NCI-H82 treated with DMSO at 0.1 percent for 48 hours (cell line): ENCODE measurements at regions not wholly inside any gene's neighbourhood (a gene's known extent, or its start where the extent isn't known, plus 50 kb on each side); places are given as distances from the start of the nearest gene placed in this dataset.

Experiments
- DNase-seq: peaks from one replicate; lab custom pipeline; 2025; ENCODE audit not compliant: unreplicated experiment; lab: John Stamatoyannopoulos, UW

GRCh38 chr10:128631801-128632241 is 505.6 kb upstream of the MKI67 start:
- DNase-seq, result no peak

- DNase-seq, result no peak
Measured at GRCh38 chr10:128632694-128633093, 506.5 kb upstream of the MKI67 start.

GRCh38 chr10:128633864-128634540 is 507.8 kb upstream of the MKI67 start:
- DNase-seq, result no peak

GRCh38 chr10:128642023-128642422 is 515.8 kb upstream of the MKI67 start:
- DNase-seq, result no peak

- no peak for DNase-seq
Measured at GRCh38 chr10:128642502-128642901, 516.3 kb upstream of the MKI67 start.

- no peak for DNase-seq
Measured at GRCh38 chr10:128643658-128644057, 517.4 kb upstream of the MKI67 start.

- DNase-seq, result no peak
Measured at GRCh38 chr10:128645486-128645885, 519.3 kb upstream of the MKI67 start.

GRCh38 chr10:128646956-128647355 is 520.7 kb upstream of the MKI67 start:
- DNase-seq, result no peak

- DNase-seq, result no peak
Measured at GRCh38 chr10:128657548-128657947, 531.3 kb upstream of the MKI67 start.

- no peak for DNase-seq
Measured at GRCh38 chr10:128660726-128661125, 534.5 kb upstream of the MKI67 start.

GRCh38 chr10:128661404-128662197 is 535.4 kb upstream of the MKI67 start:
- no peak for DNase-seq

- DNase-seq, result no peak
Measured at GRCh38 chr10:128662520-128662919, 536.3 kb upstream of the MKI67 start.

- DNase-seq, result no peak
Measured at GRCh38 chr10:128664729-128665128, 538.5 kb upstream of the MKI67 start.

- DNase-seq, result no peak
Measured at GRCh38 chr10:128675405-128675804, 549.2 kb upstream of the MKI67 start.

- no peak for DNase-seq
Measured at GRCh38 chr10:128680116-128680515, 553.9 kb upstream of the MKI67 start.

- DNase-seq, result no peak
Measured at GRCh38 chr10:128684215-128684614, 558.0 kb upstream of the MKI67 start.

GRCh38 chr10:128686630-128687278 is 560.5 kb upstream of the MKI67 start:
- DNase-seq, result no peak

- DNase-seq, result no peak
Measured at GRCh38 chr10:128687408-128687807, 561.2 kb upstream of the MKI67 start.

- no peak for DNase-seq
Measured at GRCh38 chr10:128687927-128688549, 561.8 kb upstream of the MKI67 start.

GRCh38 chr10:128689667-128690066 is 563.4 kb upstream of the MKI67 start:
- no peak for DNase-seq

- no peak for DNase-seq
Measured at GRCh38 chr10:128693493-128694131, 567.4 kb upstream of the MKI67 start.
